ENCODE measurements at regions not wholly inside any gene's neighbourhood (a gene's known extent, or its start where the extent isn't known, plus 50 kb on each side); places are given as distances from the start of the nearest gene placed in this dataset.

DNA sequence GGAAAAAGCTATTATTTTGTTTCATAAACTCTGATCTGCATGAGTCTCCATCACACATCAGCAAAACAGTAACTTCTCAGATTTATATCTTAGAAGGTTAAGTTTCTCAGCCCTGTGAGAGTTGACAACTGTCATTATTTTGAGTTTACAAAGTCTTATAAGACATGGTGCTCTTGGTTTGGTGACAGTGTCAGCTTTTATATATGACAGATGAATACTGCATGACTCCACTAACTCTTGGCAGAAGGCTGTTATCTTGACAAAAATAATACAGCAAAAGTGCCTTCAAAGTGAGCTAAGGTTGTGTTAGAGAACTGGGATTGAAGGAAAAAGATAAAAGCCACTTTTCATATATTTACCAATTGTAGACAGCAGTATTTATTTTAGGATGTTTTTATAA lies 528.4 kb upstream of the SOX9 start (continued):
- TF ChIP-seq POLR2A (IDR thresholded peaks at IDR 0.05; ENCODE audit: control extremely low read depth in 1 of 2, low read depth in 2 of 2, low read length in 2 of 2) (no peak), RBBP5 (IDR thresholded peaks at IDR 0.05; ENCODE audit: borderline replicate concordance, low read depth, low read length) (no peak), JUN (IDR thresholded peaks at IDR 0.05; ENCODE audit: low read depth, low read length) (no peak), SIX5 (IDR thresholded peaks at IDR 0.05; ENCODE audit: low read depth, low read length) (no peak)
